Activated naive CD4-positive, alpha-beta T cell (primary cell): ENCODE measurements at regions not wholly inside any gene's neighbourhood (a gene's known extent, or its start where the extent isn't known, plus 50 kb on each side); places are given as distances from the start of the nearest gene placed in this dataset.
"Not testable (repeated sequence)": the region's sequence is repeated elsewhere in the genome, so short reads cannot be mapped to it uniquely, and the experiment has no call there.

Experiments
- DNase-seq, 4 experiments: peaks; one replicate each; lab custom pipeline; 2025; lab: John Stamatoyannopoulos, UW

GRCh38 chr16:87132361-87133014 is 184.7 kb downstream of the C16orf95 start:
- DNase-seq = no peak

GRCh38 chr16:87133112-87133850 is 183.9 kb downstream of the C16orf95 start:
- no peak for DNase-seq

- DNase-seq = no peak
These were observed 183.1 kb downstream of the C16orf95 start for GRCh38 chr16:87133966-87134627.

- DNase-seq = no peak
These were observed 182.6 kb downstream of the C16orf95 start for GRCh38 chr16:87134628-87134995.

GRCh38 chr16:87135246-87136030 is 181.8 kb downstream of the C16orf95 start:
- DNase-seq = no peak

DNA sequence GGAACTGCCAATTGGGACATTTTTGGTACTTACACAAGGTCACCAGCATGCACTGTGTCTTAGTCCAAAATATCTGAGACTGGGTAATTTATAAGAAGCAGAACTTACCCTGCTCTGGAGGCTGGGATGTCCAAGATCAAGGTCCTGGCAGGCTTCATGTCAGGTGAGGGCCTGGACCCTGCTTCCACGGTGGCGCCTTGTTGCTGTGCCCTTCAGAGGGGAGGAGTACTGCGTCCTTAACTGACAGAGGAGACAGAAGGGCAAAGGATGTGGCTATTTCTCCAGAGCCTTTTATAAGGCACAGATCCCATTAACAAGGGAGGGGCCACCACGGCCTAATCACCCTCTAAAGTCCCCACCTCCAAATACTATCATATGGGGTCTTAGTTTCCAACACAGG is 178.9 kb downstream of the C16orf95 start:
- no peak for DNase-seq

GRCh38 chr16:87138738-87139267 is 178.4 kb downstream of the C16orf95 start:
- no peak for DNase-seq

- no peak for DNase-seq
These were observed 176.7 kb downstream of the C16orf95 start for GRCh38 chr16:87140211-87141200.

- DNase-seq = no peak
These were observed 175.8 kb downstream of the C16orf95 start for GRCh38 chr16:87141402-87141801.

- no peak for DNase-seq
These were observed 173.5 kb downstream of the C16orf95 start for GRCh38 chr16:87143661-87144121.

DNA sequence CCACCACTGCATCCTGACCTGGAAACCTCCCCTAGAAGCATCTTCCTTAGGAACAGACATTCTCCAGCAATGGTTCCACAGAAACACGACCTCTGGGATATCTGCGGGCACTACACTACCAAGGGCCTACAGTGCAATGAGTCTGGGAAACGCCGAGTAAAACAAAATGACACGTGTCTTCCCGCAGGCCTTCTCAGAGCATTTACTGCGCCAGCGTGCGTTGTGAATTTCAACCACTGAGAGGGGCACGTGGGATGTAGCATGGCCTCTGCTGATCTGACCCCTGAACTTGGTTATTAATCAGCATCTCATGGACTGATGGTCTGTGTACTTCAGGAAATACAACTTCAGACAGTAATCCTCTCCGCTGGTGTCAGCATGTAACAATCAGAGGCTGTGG is 173.0 kb downstream of the C16orf95 start:
- no peak for DNase-seq

GRCh38 chr16:87145181-87146176 is 171.7 kb downstream of the C16orf95 start:
- no peak for DNase-seq

DNA sequence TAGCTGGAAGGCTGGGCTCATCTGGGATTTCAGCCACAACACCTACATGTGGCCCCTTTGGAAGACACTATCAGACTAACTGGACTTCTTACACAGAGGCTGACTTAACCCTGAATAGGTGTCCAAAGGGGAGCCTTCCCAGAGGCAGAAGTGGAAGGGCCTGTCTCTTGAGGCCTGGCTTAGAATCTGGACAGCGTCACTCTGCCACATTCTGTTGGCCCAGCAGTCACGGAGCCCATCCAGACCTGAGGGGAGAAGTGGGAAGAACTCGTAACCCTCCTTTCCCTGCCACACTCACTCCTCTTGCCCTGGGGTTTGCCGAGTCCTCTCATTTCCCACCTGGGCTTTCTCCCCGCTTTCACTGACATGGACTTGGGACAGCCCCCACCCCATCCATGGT is 170.5 kb downstream of the C16orf95 start:
- DNase-seq = no peak

DNA sequence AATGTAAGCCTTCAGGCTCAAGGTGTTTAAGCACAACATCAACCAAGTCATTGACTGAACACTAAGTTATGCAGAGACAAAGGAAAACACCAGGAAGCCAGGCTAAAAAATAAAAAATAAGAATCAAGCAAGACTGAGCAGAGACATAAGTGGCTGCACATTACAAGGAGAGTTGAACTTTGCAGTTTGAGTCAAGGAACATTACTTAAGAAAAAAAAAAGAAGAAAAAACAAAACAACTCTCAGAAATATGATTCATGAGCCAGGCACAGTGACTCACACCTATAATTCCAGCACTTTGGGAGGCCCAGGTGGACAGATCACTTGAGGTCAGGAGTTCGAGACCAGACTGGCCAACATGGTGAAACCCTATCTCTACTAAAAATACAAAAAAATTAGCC is 168.1 kb downstream of the C16orf95 start:
- no peak for DNase-seq

- DNase-seq = no peak
These were observed 166.9 kb downstream of the C16orf95 start for GRCh38 chr16:87150262-87150661.

DNA sequence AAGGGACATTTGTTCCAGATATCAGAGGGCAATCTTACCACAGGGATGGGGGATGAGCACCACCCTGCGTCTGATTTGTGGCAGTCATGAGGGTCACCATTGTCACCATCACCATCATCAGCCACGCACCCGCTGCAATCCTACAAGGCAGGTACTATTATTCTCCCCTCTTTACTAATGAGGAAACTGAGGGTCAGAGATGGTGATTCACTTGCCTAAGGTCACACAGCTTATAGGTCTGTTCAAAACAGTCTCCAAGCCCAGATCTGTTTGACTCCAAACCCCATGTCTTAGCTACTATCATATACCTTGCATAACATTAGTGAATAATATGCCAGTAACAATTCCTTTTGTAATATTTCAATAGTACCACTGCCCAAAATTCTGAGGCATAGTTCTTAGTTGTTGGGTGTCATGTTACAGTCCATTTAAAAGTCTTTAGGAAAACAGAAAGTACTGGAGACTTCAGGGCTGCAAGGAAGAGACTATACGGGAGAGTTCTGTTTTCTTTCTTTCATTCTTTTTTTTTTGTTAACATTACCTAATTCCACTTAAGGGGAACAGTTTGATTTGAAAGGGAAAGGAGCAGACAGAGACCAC is 166.4 kb downstream of the C16orf95 start:
- no peak for DNase-seq

- DNase-seq = no peak
These were observed 164.9 kb downstream of the C16orf95 start for GRCh38 chr16:87152221-87152755.

DNA sequence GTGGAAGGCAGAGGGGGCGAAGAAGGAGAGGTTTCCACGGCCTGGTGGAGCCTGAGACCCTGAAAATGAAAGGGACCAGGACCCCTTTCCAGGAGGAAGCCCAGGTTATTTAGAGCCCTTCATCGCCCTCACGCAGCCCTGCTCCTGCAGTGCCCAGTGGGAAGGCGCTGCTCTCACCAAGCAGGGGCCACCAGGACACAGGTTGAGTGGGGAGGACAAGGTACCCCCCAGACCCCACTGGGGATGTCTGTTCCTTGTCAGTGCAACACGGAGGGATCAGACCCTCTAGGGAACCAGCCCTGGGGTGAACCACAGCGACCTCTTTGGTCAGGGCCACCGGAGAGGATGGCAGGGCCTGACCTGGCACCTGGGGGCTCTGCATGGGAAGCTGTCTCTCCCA is 163.9 kb downstream of the C16orf95 start:
- no peak for DNase-seq

DNA sequence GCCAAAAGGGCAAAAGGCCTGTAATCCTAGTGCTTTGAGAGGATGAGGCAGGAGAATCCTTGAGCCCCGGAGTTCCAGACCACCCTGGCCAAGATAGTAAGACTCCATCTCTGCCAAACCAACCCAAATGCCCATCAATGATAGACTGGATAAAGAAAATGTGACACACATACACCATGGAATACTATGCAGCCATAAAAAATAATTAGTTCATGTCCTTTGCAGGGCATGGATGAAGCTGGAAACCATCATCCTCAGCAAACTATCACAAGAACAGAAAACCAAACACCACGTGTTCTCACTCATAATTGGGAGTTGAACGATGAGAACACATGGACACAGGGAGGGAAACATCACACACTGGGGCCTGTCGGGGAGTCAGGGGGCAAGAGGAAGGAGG is 161.9 kb downstream of the C16orf95 start:
- not testable (repeated sequence) for DNase-seq
